Nephron (organoid): ENCODE measurements at regions not wholly inside any gene's neighbourhood (a gene's known extent, or its start where the extent isn't known, plus 50 kb on each side); places are given as distances from the start of the nearest gene placed in this dataset.

Experiments
- H3K27ac Mint-ChIP-seq, 3 experiments: 2 replicates each; pipeline ENCODE4 v1.8.0; 2020; ENCODE audit warnings: mixed read lengths in 3 of 3, mild to moderate bottlenecking in 2 of 3, moderate library complexity in 1 of 3
- H3K27me3 Mint-ChIP-seq: 2 replicates; pipeline ENCODE4 v1.8.0; 2021; ENCODE audit warnings: low read depth, mild to moderate bottlenecking, moderate library complexity, mixed read lengths
- H3K36me3 Mint-ChIP-seq: 2 replicates; pipeline ENCODE4 v1.8.0; 2020; ENCODE audit warnings: low read depth, mixed read lengths
- H3K4me1 Mint-ChIP-seq: 2 replicates; pipeline ENCODE4 v1.8.0; 2020; ENCODE audit warnings: mixed read lengths
- H3K4me3 Mint-ChIP-seq, 3 experiments: 2 replicates each; pipeline ENCODE4 v1.8.0; 2020; ENCODE audit warnings: mild to moderate bottlenecking in 3 of 3, mixed read lengths in 3 of 3, moderate library complexity in 2 of 3
- H3K9me3 Mint-ChIP-seq: 2 replicates; pipeline ENCODE4 v1.8.0; 2020; ENCODE audit warnings: mixed read lengths
- CTCF ChIP-seq, 3 experiments: fragments of 200-600 bp; sonication (generic); IDR thresholded peaks; one replicate each; pipeline ENCODE4 v1.5.0; 2021; ENCODE audit warnings: antibody characterized with exemption in 3 of 3; ENCODE audit not compliant: unreplicated experiment in 3 of 3

- TF ChIP-seq CTCF (IDR thresholded peaks at IDR 0.05; ENCODE audit: unreplicated experiment in 3 of 3), result no peak
- H3K27me3 Mint-ChIP-seq, result no peaks in the 10 kb centered on the region
- H3K4me3 Mint-ChIP-seq, result no peak overlapping the region
- no peaks in the 10 kb centered on the region for H3K36me3 Mint-ChIP-seq
- no peak overlapping the region for H3K27ac Mint-ChIP-seq
- H3K9me3 Mint-ChIP-seq, result no peaks in the 10 kb centered on the region
- no peaks in the 10 kb centered on the region for H3K4me1 Mint-ChIP-seq
Observed at GRCh38 chr4:100106982-100107381, 83.3 kb downstream of the DDIT4L start.

- Mint-ChIP-seq H3K9me3 (no peaks in the 10 kb centered on the region), H3K4me1 (no peaks in the 10 kb centered on the region), H3K36me3 (no peaks in the 10 kb centered on the region), H3K4me3 (no peak overlapping the region), H3K27me3 (no peaks in the 10 kb centered on the region), H3K27ac (no peak overlapping the region)
- no peak for TF ChIP-seq CTCF (IDR thresholded peaks at IDR 0.05; ENCODE audit: unreplicated experiment in 3 of 3)
Observed at GRCh38 chr4:100103671-100104070, 86.6 kb downstream of the DDIT4L start.

- no peaks in the 10 kb centered on the region for H3K36me3 Mint-ChIP-seq
Observed at GRCh38 chr4:100100985-100101384, 89.3 kb downstream of the DDIT4L start.

GRCh38 chr4:100099746-100100145 is 90.5 kb downstream of the DDIT4L start:
- no peaks in the 10 kb centered on the region for H3K9me3 Mint-ChIP-seq
- peaks cover 4% of the 10 kb centered on the region for H3K4me1 Mint-ChIP-seq
- H3K4me3 Mint-ChIP-seq, result no peak overlapping the region
- H3K27ac Mint-ChIP-seq, result no peak overlapping the region
- H3K27me3 Mint-ChIP-seq, result peaks cover 4% of the 10 kb centered on the region
- H3K36me3 Mint-ChIP-seq, result no peaks in the 10 kb centered on the region
- no peak for TF ChIP-seq CTCF (IDR thresholded peaks at IDR 0.05; ENCODE audit: unreplicated experiment in 3 of 3)

More at GRCh38 chr4:100100985-100101384, 89.3 kb downstream of the DDIT4L start:
- peaks cover 1% of the 10 kb centered on the region for H3K4me1 Mint-ChIP-seq
- H3K27me3 Mint-ChIP-seq, result peaks cover under 1% of the 10 kb centered on the region
- H3K27ac Mint-ChIP-seq, result no peak overlapping the region
- H3K9me3 Mint-ChIP-seq, result no peaks in the 10 kb centered on the region
- TF ChIP-seq CTCF (IDR thresholded peaks at IDR 0.05; ENCODE audit: unreplicated experiment in 3 of 3), result no peak
- no peak overlapping the region for H3K4me3 Mint-ChIP-seq

- Mint-ChIP-seq H3K36me3 (no peaks in the 10 kb centered on the region), H3K9me3 (no peaks in the 10 kb centered on the region), H3K27me3 (peaks cover 4% of the 10 kb centered on the region), H3K4me3 (no peak overlapping the region), H3K4me1 (peaks cover 6% of the 10 kb centered on the region), H3K27ac (no peak overlapping the region)
- no peak for TF ChIP-seq CTCF (IDR thresholded peaks at IDR 0.05; ENCODE audit: unreplicated experiment in 3 of 3)
Observed at GRCh38 chr4:100098681-100099080, 91.6 kb downstream of the DDIT4L start.

- no peak overlapping the region for H3K4me3 Mint-ChIP-seq
- no peaks in the 10 kb centered on the region for H3K9me3 Mint-ChIP-seq
- no peaks in the 10 kb centered on the region for H3K36me3 Mint-ChIP-seq
Observed at GRCh38 chr4:100098011-100098545, 92.2 kb downstream of the DDIT4L start.

More at GRCh38 chr4:100098011-100098545, 92.2 kb downstream of the DDIT4L start:
- H3K4me1 Mint-ChIP-seq, result peaks cover 12% of the 10 kb centered on the region
- no peak overlapping the region for H3K27ac Mint-ChIP-seq
- no peak for TF ChIP-seq CTCF (IDR thresholded peaks at IDR 0.05; ENCODE audit: unreplicated experiment in 3 of 3)
- H3K27me3 Mint-ChIP-seq, result peaks cover 4% of the 10 kb centered on the region
